G401.6 (cell line): ENCODE measurements at regions not wholly inside any gene's neighbourhood (a gene's known extent, or its start where the extent isn't known, plus 50 kb on each side); places are given as distances from the start of the nearest gene placed in this dataset.
"Not testable (repeated sequence)": the region's sequence is repeated elsewhere in the genome, so short reads cannot be mapped to it uniquely, and the experiment has no call there.

Experiments used
- FAIRE-seq: peaks from 2 replicates; lab custom pipeline; 2012; peaks lifted over from hg19 to GRCh38; lab: Jason Lieb, UNC

GRCh38 chr3:67167481-67167880 lies 169.4 kb downstream of the KBTBD8 start:
- FAIRE-seq, result no peak

- no peak for FAIRE-seq
Observed at GRCh38 chr3:67171841-67172240, 173.7 kb downstream of the KBTBD8 start.

- not testable (repeated sequence) for FAIRE-seq
Observed at GRCh38 chr3:67173130-67173529, 175.0 kb downstream of the KBTBD8 start.

GRCh38 chr3:67176396-67176795 lies 178.3 kb downstream of the KBTBD8 start:
- FAIRE-seq, result no peak

GRCh38 chr3:67192466-67192865 lies 194.4 kb downstream of the KBTBD8 start:
- no peak for FAIRE-seq

GRCh38 chr3:67196677-67197076 lies 198.6 kb downstream of the KBTBD8 start:
- FAIRE-seq, result no peak

GRCh38 chr3:67198374-67198773 lies 200.3 kb downstream of the KBTBD8 start:
- no peak for FAIRE-seq

- FAIRE-seq, result peak; percentile 13
Observed at GRCh38 chr3:67200618-67201017, 202.5 kb downstream of the KBTBD8 start.

GRCh38 chr3:67201026-67201425 lies 202.9 kb downstream of the KBTBD8 start:
- no peak for FAIRE-seq

GRCh38 chr3:67202053-67202452 lies 203.9 kb downstream of the KBTBD8 start:
- no peak for FAIRE-seq

- no peak for FAIRE-seq
Observed at GRCh38 chr3:67204951-67205350, 206.8 kb downstream of the KBTBD8 start.

GRCh38 chr3:67215690-67216089 lies 217.6 kb downstream of the KBTBD8 start:
- FAIRE-seq, result no peak

GRCh38 chr3:67227030-67227429 lies 228.9 kb downstream of the KBTBD8 start:
- no peak for FAIRE-seq

GRCh38 chr3:67228136-67228535 lies 230.0 kb downstream of the KBTBD8 start:
- FAIRE-seq, result no peak

GRCh38 chr3:67232642-67233041 lies 234.5 kb downstream of the KBTBD8 start:
- FAIRE-seq, result no peak

- FAIRE-seq, result no peak
Observed at GRCh38 chr3:67239353-67239752, 241.2 kb downstream of the KBTBD8 start.

- FAIRE-seq, result no peak
Observed at GRCh38 chr3:67241084-67241483, 243.0 kb downstream of the KBTBD8 start.

- no peak for FAIRE-seq
Observed at GRCh38 chr3:67244130-67244529, 246.0 kb downstream of the KBTBD8 start.

- FAIRE-seq, result no peak
Observed at GRCh38 chr3:67245545-67245944, 247.4 kb downstream of the KBTBD8 start.

GRCh38 chr3:67248726-67249125 lies 250.6 kb downstream of the KBTBD8 start:
- FAIRE-seq, result no peak

- FAIRE-seq, result not testable (repeated sequence)
Observed at GRCh38 chr3:67252906-67253305, 254.8 kb downstream of the KBTBD8 start.

- no peak for FAIRE-seq
Observed at GRCh38 chr3:67278015-67278618, 280.0 kb downstream of the KBTBD8 start.

- no peak for FAIRE-seq
Observed at GRCh38 chr3:67286586-67286985, 288.5 kb downstream of the KBTBD8 start.

- FAIRE-seq, result no peak
Observed at GRCh38 chr3:67288466-67289106, 290.5 kb downstream of the KBTBD8 start.
